KMS-11 (cell line): ENCODE measurements at regions not wholly inside any gene's neighbourhood (a gene's known extent, or its start where the extent isn't known, plus 50 kb on each side); places are given as distances from the start of the nearest gene placed in this dataset.

Experiments
- H2AFZ ChIP-seq: fragments of 200-600 bp; sonication (generic); 2 replicates; pipeline ENCODE4 v1.6.1; 2016; ENCODE audit warnings: antibody characterized with exemption, mixed run types, low read depth
- H3K27ac ChIP-seq: fragments of 200-600 bp; sonication (generic); 2 replicates; pipeline ENCODE4 v1.6.1; 2016; ENCODE audit warnings: mild to moderate bottlenecking, mixed run types
- H3K27me3 ChIP-seq: fragments of 200-600 bp; sonication (generic); 2 replicates; pipeline ENCODE4 v1.6.1; 2017; ENCODE audit warnings: mild to moderate bottlenecking, low read depth, mixed run types, moderate library complexity; ENCODE audit not compliant: insufficient read depth
- H3K36me3 ChIP-seq: fragments of 200-600 bp; sonication (generic); 2 replicates; pipeline ENCODE4 v1.6.1; 2017; ENCODE audit warnings: mild to moderate bottlenecking, mixed run types; ENCODE audit not compliant: insufficient read depth
- H3K4me1 ChIP-seq: fragments of 200-600 bp; sonication (generic); 2 replicates; pipeline ENCODE4 v1.6.1; 2016; ENCODE audit warnings: mild to moderate bottlenecking, low read depth, mixed run types; ENCODE audit not compliant: poor library complexity, severe bottlenecking
- H3K4me2 ChIP-seq: fragments of 200-600 bp; sonication (generic); 2 replicates; pipeline ENCODE4 v1.7.0; 2016; ENCODE audit warnings: mild to moderate bottlenecking, mixed run types
- H3K4me3 ChIP-seq: fragments of 200-600 bp; sonication (generic); IDR thresholded peaks from 2 replicates; pipeline ENCODE4 v1.6.1; 2017; ENCODE audit warnings: low read depth, low read length, mixed read lengths; ENCODE audit not compliant: insufficient read depth
- H3K79me2 ChIP-seq: fragments of 200-600 bp; sonication (generic); 2 replicates; pipeline ENCODE4 v1.6.1; 2016; ENCODE audit warnings: low read depth, mixed run types; ENCODE audit not compliant: insufficient read depth
- H3K9ac ChIP-seq: fragments of 200-600 bp; sonication (generic); 2 replicates; pipeline ENCODE4 v1.6.1; 2016; ENCODE audit warnings: mild to moderate bottlenecking, mixed run types
- H4K20me1 ChIP-seq: fragments of 200-600 bp; sonication (generic); 2 replicates; pipeline ENCODE4 v1.6.1; 2016; ENCODE audit warnings: mild to moderate bottlenecking, mixed run types; ENCODE audit not compliant: insufficient read depth
- TF ChIP-seq, protein P1 (sequence below): fragments of 200-600 bp; sonication (generic); conservative IDR thresholded peaks from 2 replicates; pipeline ENCODE4 v1.6.1; 2017; ENCODE audit warnings: low read depth, mild to moderate bottlenecking, antibody characterized with exemption, low read length, moderate library complexity, mixed read lengths

DNA sequence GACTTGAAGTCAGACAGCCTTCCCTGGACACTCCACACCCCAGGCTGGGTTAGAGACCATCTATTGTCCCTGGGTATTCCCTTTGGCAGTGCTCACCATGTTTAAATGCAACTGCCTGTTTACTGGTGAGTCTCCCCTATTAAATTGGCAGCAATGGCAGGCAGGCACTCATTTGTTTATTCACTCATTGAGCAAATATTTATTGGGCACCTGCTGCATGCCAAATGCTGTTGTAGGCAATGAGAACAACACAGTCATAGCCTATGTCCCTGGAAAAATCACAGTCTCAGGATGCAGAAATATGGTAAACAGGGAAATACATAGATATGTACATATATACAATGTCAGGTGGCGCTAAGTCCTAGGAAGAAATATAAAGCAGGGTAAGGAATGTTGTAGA lies 212.8 kb downstream of the SUDS3 start:
- TF ChIP-seq, protein P1, sequence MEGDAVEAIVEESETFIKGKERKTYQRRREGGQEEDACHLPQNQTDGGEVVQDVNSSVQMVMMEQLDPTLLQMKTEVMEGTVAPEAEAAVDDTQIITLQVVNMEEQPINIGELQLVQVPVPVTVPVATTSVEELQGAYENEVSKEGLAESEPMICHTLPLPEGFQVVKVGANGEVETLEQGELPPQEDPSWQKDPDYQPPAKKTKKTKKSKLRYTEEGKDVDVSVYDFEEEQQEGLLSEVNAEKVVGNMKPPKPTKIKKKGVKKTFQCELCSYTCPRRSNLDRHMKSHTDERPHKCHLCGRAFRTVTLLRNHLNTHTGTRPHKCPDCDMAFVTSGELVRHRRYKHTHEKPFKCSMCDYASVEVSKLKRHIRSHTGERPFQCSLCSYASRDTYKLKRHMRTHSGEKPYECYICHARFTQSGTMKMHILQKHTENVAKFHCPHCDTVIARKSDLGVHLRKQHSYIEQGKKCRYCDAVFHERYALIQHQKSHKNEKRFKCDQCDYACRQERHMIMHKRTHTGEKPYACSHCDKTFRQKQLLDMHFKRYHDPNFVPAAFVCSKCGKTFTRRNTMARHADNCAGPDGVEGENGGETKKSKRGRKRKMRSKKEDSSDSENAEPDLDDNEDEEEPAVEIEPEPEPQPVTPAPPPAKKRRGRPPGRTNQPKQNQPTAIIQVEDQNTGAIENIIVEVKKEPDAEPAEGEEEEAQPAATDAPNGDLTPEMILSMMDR = no peak
- Histone ChIP-seq H3K4me3 (no peak overlapping the region), H3K4me2 (no peak overlapping the region)

DNA sequence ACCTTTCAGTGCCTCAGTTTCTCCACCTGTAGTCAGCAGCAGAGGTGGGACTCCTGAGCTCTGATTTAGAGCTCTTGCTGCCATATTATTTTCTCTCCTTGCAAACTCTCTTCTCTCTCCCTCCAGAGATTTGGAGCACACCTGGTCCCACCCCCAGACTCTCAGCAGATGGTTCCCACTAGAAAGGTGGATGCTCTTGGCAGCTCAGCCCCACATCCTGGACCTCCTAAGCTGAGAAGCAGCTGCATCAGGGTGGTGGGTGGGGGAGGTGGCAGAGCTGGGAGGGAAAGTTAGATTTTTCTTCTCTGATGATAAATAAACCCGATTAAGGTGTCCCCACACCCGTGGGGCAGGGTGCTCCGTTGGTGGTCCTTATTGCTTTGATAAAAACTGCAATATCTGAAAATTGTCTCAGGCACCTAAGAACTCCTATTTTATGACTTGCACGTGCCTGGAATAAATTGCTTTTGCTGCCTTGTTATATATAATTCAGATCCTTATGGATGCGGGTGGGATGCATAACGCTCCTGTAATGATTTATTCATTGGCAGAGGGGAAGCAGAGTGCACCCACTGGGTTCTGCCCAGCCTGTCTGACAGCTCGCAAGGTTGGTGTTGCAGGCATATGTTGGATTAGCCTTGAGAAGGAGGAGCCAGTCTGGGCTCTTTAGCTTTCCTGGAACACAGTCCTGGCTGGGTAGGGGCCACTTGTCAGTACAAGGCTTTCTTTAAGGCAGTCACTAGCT lies 214.2 kb downstream of the SUDS3 start:
- Histone ChIP-seq H3K27ac (no peak overlapping the region), H3K4me3 (no peak overlapping the region), H3K36me3 (no peaks in the 10 kb centered on the region), H3K4me2 (no peak overlapping the region), H3K9ac (no peak overlapping the region), H3K79me2 (no peaks in the 10 kb centered on the region), H3K4me1 (no peaks in the 10 kb centered on the region), H4K20me1 (no peaks in the 10 kb centered on the region), H3K27me3 (no peaks in the 10 kb centered on the region), H2AFZ (no peak overlapping the region)
- TF ChIP-seq, protein P1 = no peak

More for the DNA sequence above, 212.8 kb downstream of the SUDS3 start:
- H3K27ac ChIP-seq = no peak overlapping the region
- no peaks in the 10 kb centered on the region for H4K20me1 ChIP-seq
- H3K9ac ChIP-seq = no peak overlapping the region
- no peaks in the 10 kb centered on the region for H3K4me1 ChIP-seq
- no peak overlapping the region for H2AFZ ChIP-seq
- H3K36me3 ChIP-seq = no peaks in the 10 kb centered on the region
- H3K79me2 ChIP-seq = no peaks in the 10 kb centered on the region
- no peaks in the 10 kb centered on the region for H3K27me3 ChIP-seq

DNA sequence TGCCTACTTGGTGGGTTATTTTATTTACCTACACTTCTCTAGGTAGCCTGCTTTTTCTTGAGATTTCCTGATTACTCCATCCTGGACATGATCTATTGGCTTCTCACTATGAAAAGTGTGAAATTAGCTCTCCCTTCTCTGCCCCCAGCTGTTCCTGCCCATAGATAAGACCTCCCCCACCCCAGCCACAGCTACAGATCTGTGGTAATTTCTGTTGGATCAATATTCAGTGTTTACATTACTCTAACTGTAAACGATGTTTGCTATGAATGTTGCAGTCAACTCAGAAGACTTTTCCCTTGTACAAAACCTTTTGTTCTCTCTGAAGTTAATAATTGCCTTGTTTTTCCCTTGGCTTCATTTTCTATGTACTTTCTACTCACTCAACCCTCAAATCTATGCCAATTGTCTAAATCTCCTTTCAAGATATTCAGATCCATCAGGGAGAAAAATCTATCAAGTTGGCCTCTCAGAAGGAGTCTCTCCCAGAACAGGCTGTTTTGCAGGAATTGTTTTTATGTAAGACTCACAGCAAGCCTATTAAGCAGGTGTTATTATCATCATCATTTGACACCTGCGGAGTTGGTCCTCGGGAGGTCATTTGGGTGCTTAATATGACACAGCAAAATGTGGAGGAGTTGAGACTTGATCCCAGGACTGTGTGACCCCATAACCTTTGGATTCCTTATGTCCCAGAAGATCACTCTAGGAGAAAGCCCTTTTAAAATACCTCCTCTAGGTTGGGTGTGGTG lies 227.4 kb downstream of the SUDS3 start:
- Histone ChIP-seq H3K27me3 (no peaks in the 10 kb centered on the region), H3K79me2 (no peaks in the 10 kb centered on the region), H3K4me3 (no peak overlapping the region), H3K36me3 (no peaks in the 10 kb centered on the region), H3K9ac (no peak overlapping the region), H3K4me1 (no peaks in the 10 kb centered on the region), H4K20me1 (no peaks in the 10 kb centered on the region), H3K27ac (no peak overlapping the region), H2AFZ (no peak overlapping the region), H3K4me2 (no peak overlapping the region)
- TF ChIP-seq, protein P1 = no peak

DNA sequence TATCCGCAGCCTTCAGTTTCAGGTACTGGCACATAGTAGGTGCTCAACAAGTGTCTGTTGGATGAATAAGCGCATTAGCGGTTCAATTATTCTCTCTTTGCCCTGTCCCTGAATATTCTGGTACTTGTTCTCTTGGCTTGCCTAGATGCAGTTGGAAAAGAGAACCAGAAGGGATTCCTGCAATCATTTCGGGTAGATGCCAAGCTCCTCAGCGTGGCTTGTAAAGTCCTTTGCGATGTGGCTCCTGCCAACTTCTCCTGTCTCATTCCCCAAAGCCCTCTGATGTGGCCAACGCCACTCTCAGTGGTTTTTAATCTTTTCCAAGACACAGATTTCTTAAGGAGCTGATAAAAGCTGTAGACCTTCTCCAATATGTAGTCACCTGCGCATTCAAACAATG lies 230.3 kb downstream of the SUDS3 start:
- Histone ChIP-seq H3K4me3 (no peak overlapping the region), H3K4me1 (no peaks in the 10 kb centered on the region), H2AFZ (no peak overlapping the region), H3K27ac (no peak overlapping the region), H3K27me3 (no peaks in the 10 kb centered on the region), H3K4me2 (no peak overlapping the region), H3K79me2 (no peaks in the 10 kb centered on the region), H3K9ac (no peak overlapping the region), H4K20me1 (no peaks in the 10 kb centered on the region), H3K36me3 (no peaks in the 10 kb centered on the region)
- TF ChIP-seq, protein P1 = no peak
